Endothelial cell of umbilical vein (primary cell): ENCODE measurements at regions not wholly inside any gene's neighbourhood (a gene's known extent, or its start where the extent isn't known, plus 50 kb on each side); places are given as distances from the start of the nearest gene placed in this dataset.

ENCODE experiments used
- BruUV-seq: library from RNA; stranded (reverse); fragments of 400-500 nt; replicated peaks from 2 replicates; lab custom pipeline; 2021; lab: Mats Ljungman, UMichigan
- CTCF ChIA-PET: fragments of 300-600, 350-600 bp; sonication (Branson Sonifier 250); formaldehyde crosslinking; loops from one replicate; lab custom pipeline; 2021; ENCODE audit warnings: antibody characterized with exemption, inconsistent platforms; lab: Charles Lee
- POLR2A ChIA-PET: fragments of 300-600, 350-600 bp; sonication (Branson Sonifier 250); formaldehyde crosslinking; loops from one replicate; lab custom pipeline; 2021; ENCODE audit warnings: antibody characterized with exemption, inconsistent platforms; lab: Charles Lee
- DNase-seq: peaks from one replicate; pipeline ENCODE4 v3.0.0-alpha.2; 2011; ENCODE audit warnings: low read depth, low spot score
- FAIRE-seq: peaks from 2 replicates; lab custom pipeline; 2011; peaks lifted over from hg19 to GRCh38; lab: Jason Lieb, UNC
- H2AFZ ChIP-seq: 2 replicates; pipeline ENCODE4 v1.6.0; 2012; ENCODE audit warnings: low read depth, low read length, control low read depth, inconsistent platforms
- H3K27ac ChIP-seq: 2 replicates; pipeline ENCODE4 v1.5.1; 2011; ENCODE audit warnings: low read depth, mild to moderate bottlenecking, control low read depth, low read length, moderate library complexity; ENCODE audit not compliant: insufficient read depth
- H3K27me3 ChIP-seq, 2 experiments: 2 replicates each; pipeline versions ENCODE4 v1.6.0 to v1.6.1; 2011; ENCODE audit warnings: low read length in 2 of 2, mixed read lengths in 1 of 2; ENCODE audit not compliant: control insufficient read depth in 2 of 2, insufficient read depth in 2 of 2
- H3K36me3 ChIP-seq, 2 experiments: 2 replicates in 1 of 2; 3 replicates in 1 of 2; pipeline ENCODE4 v1.5.1; 2011; ENCODE audit warnings: low read length in 2 of 2, mild to moderate bottlenecking in 1 of 2, moderate library complexity in 1 of 2; ENCODE audit not compliant: control insufficient read depth in 2 of 2, insufficient read depth in 2 of 2; ENCODE audit errors: extremely low read depth in 1 of 2
- H3K4me1 ChIP-seq: 3 replicates; pipeline ENCODE4 v1.5.1; 2011; ENCODE audit warnings: mild to moderate bottlenecking, low read length; ENCODE audit not compliant: control insufficient read depth, insufficient read depth; ENCODE audit errors: extremely low read depth
- H3K4me2 ChIP-seq: 2 replicates; pipeline ENCODE4 v1.6.1; 2011; ENCODE audit warnings: low read length, control low read depth, mixed read lengths; ENCODE audit not compliant: insufficient read depth
- H3K4me3 ChIP-seq, 3 experiments: fragments of 200-600 bp in 1 of 3; sonication (generic), shearing (Covaris generic) in 1 of 3; replicated peaks in 1 of 3; 2 replicates each; pipeline ENCODE4 v1.5.1; 2011 to 2016; ENCODE audit warnings: control low read depth in 3 of 3, low read length in 3 of 3, mild to moderate bottlenecking in 2 of 3, inconsistent platforms in 1 of 3, low read depth in 1 of 3, moderate library complexity in 1 of 3; ENCODE audit not compliant: insufficient read depth in 1 of 3
- H3K79me2 ChIP-seq: 2 replicates; pipeline ENCODE4 v1.6.0; 2012; ENCODE audit warnings: low read length, inconsistent platforms; ENCODE audit not compliant: control insufficient read depth, insufficient read depth
- H3K9ac ChIP-seq: replicated peaks from 2 replicates; pipeline ENCODE3; 2011; ENCODE audit warnings: low read length, control low read depth; ENCODE audit not compliant: insufficient read depth; ENCODE audit errors: extremely low read depth
- H3K9me1 ChIP-seq: replicated peaks from 3 replicates; pipeline ENCODE4 v1.6.0; 2011; ENCODE audit warnings: mild to moderate bottlenecking, low read length; ENCODE audit not compliant: control insufficient read depth, insufficient read depth; ENCODE audit errors: extremely low read depth
- H3K9me3 ChIP-seq: replicated peaks from 2 replicates; pipeline ENCODE4 v1.5.1; 2012; ENCODE audit warnings: low read length, inconsistent platforms; ENCODE audit not compliant: control insufficient read depth, insufficient read depth
- H4K20me1 ChIP-seq: replicated peaks from 2 replicates; pipeline ENCODE3; 2011; ENCODE audit warnings: mild to moderate bottlenecking, low read length; ENCODE audit not compliant: control insufficient read depth, insufficient read depth; ENCODE audit errors: extremely low read depth
- EZH2 ChIP-seq: IDR thresholded peaks from 2 replicates; pipeline ENCODE4 v1.6.1; 2012; ENCODE audit warnings: borderline replicate concordance, low read depth, mild to moderate bottlenecking, moderate library complexity, low read length, inconsistent platforms; ENCODE audit not compliant: severe bottlenecking
- FOS ChIP-seq: IDR thresholded peaks from 2 replicates; pipeline ENCODE4 v1.6.1; 2011; ENCODE audit warnings: mild to moderate bottlenecking, low read length, moderate library complexity, borderline replicate concordance; ENCODE audit not compliant: insufficient read depth
- MYC ChIP-seq: IDR thresholded peaks from one replicate; pipeline ENCODE4 v1.6.1; 2011; ENCODE audit warnings: mild to moderate bottlenecking, low read depth, low read length
- POLR2AphosphoS5 ChIP-seq: IDR thresholded peaks from 2 replicates; pipeline ENCODE4 v1.6.1; 2012; ENCODE audit warnings: low read depth, mild to moderate bottlenecking, control low read depth, low read length, moderate library complexity; ENCODE audit not compliant: insufficient read depth
- dilution Hi-C: fragments of 300-500 bp; cut with MboI; formaldehyde crosslinking; loops from one replicate; pipeline ENCODE4 v1.15.0; 2019; ENCODE audit warnings: low sequenced_read_pairs; ENCODE audit not compliant: extremely low pct_ligation_motif_present
- intact Hi-C: fragments of 100-400 bp; cut with micrococcal nuclease; formaldehyde crosslinking; loops from one replicate; pipeline ENCODE4 v1.10.0; 2022
- TF ChIP-seq, protein P1 (sequence below): IDR thresholded peaks from 2 replicates; pipeline ENCODE4 v1.6.1; 2011; ENCODE audit not compliant: insufficient read depth, insufficient read length

DNA sequence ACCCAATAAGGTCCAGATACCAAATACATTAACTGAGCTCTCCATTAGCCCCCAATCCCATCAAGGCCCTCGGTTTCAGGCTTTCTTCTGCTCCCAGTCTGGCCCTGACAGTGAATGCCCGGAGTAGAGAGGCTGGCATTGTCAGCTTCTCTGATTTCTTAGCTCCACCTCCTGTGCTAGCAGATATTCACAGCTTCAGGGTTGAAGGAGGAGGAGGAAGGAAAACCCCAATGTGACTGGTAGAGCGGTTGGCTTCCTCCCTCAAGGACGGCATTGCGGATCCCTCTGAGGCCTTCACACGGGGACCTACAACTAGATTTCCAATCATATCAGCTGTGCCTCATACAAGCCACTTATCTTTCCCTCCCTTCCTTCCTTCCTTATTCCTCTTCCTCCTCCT lies 164.1 kb upstream of the SYNDIG1 start:
- dilution Hi-C loops: no loop called here
- H4K20me1 ChIP-seq: no peaks in the 10 kb centered on the region
- CTCF ChIA-PET: no interaction called here

DNA sequence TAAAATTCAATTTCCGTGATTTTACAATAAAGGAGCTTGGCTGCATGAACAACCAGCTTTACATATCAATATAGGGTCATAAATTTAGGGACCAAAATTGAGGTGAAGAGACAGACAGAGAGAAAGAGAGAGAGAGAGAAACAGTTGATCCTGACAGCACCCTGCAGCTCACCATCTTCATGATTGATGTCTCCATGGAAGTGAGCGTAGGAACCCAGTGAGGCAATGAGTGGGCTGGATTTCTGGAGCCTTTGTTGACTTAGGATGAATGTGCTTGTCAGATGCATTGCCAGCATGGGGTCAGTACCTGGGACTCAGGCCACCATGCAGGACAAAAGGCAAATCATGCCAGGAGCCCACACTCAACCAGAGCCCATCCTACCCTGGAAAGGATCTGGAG lies 165.1 kb upstream of the SYNDIG1 start:
- no peaks in the 10 kb centered on the region for H3K4me1 ChIP-seq
- no peak overlapping the region for H3K27ac ChIP-seq
- intact Hi-C loops: no loop called here
- H3K4me2 ChIP-seq: no peak overlapping the region
- no peaks in the 10 kb centered on the region for H3K9me1 ChIP-seq
- no peaks in the 10 kb centered on the region for H3K36me3 ChIP-seq
- no peak for DNase-seq
- ChIA-PET POLR2A (no interaction called here), CTCF (no interaction called here)
- no peak overlapping the region for H3K9ac ChIP-seq
- dilution Hi-C loops: no loop called here
- BruUV-seq: no TSS peak
- H3K4me3 ChIP-seq: no peak overlapping the region
- no peaks in the 10 kb centered on the region for H4K20me1 ChIP-seq
- no peaks in the 10 kb centered on the region for H3K79me2 ChIP-seq
- H3K9me3 ChIP-seq: no peaks in the 10 kb centered on the region
- no peaks in the 10 kb centered on the region for H3K27me3 ChIP-seq
- no peak overlapping the region for H2AFZ ChIP-seq
- FAIRE-seq: no peak
- TF ChIP-seq EZH2 (no peak), FOS (no peak), POLR2AphosphoS5 (no peak)
- TF ChIP-seq, protein P1, sequence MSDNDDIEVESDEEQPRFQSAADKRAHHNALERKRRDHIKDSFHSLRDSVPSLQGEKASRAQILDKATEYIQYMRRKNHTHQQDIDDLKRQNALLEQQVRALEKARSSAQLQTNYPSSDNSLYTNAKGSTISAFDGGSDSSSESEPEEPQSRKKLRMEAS: no peak

More for the DNA sequence above, 164.1 kb upstream of the SYNDIG1 start:
- no peak overlapping the region for H3K4me2 ChIP-seq
- intact Hi-C loops: no loop called here
- H3K4me1 ChIP-seq: no peaks in the 10 kb centered on the region
- FAIRE-seq: no peak
- no peaks in the 10 kb centered on the region for H3K36me3 ChIP-seq
- POLR2A ChIA-PET: no interaction called here
- H3K4me3 ChIP-seq: no peak overlapping the region
- no peak overlapping the region for H3K27ac ChIP-seq
- BruUV-seq: no TSS peak
- no peaks in the 10 kb centered on the region for H3K9me3 ChIP-seq
- no peaks in the 10 kb centered on the region for H3K79me2 ChIP-seq
- H3K9me1 ChIP-seq: no peaks in the 10 kb centered on the region
- no peak overlapping the region for H2AFZ ChIP-seq
- no peak for DNase-seq
- H3K9ac ChIP-seq: no peak overlapping the region
- H3K27me3 ChIP-seq: no peaks in the 10 kb centered on the region
- no peak for TF ChIP-seq MYC
- no peak for TF ChIP-seq EZH2
